ENCODE measurements at regions not wholly inside any gene's neighbourhood (a gene's known extent, or its start where the extent isn't known, plus 50 kb on each side); places are given as distances from the start of the nearest gene placed in this dataset.

DNA sequence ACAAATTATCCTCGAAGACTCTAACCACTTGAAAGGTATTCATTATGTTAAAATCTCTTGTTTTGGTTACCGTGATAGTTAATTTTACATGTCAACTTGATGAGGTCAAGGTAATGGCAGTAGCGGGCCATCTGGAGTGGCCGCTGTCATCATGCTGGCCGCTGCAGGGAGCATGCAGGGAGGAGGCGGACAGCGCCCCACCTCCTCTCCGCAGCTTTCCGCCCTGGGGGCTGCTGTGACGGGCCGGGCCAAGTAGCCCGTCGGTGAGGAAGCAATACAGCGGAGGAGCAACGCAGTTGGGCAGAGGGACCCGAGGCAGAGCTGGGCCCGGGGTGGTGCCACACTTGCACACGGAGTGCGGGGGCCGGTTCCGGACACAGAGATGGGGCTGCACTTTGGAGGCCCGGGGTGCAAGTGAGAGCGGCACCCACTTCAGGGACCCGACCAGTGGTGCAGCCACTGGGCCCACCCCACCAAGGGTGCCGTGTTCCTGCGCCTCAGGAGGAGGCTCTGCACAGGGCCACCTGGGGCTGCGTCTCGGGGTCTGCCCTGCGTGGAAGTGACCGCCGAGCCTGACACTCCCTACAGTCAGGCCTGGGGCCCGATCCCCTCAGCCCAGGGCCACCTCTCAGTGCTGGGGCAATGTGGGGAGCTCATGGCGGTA, 452.4 kb downstream of the LRATD1 start:
- TF ChIP-seq, protein P1, sequence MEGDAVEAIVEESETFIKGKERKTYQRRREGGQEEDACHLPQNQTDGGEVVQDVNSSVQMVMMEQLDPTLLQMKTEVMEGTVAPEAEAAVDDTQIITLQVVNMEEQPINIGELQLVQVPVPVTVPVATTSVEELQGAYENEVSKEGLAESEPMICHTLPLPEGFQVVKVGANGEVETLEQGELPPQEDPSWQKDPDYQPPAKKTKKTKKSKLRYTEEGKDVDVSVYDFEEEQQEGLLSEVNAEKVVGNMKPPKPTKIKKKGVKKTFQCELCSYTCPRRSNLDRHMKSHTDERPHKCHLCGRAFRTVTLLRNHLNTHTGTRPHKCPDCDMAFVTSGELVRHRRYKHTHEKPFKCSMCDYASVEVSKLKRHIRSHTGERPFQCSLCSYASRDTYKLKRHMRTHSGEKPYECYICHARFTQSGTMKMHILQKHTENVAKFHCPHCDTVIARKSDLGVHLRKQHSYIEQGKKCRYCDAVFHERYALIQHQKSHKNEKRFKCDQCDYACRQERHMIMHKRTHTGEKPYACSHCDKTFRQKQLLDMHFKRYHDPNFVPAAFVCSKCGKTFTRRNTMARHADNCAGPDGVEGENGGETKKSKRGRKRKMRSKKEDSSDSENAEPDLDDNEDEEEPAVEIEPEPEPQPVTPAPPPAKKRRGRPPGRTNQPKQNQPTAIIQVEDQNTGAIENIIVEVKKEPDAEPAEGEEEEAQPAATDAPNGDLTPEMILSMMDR (IDR thresholded peaks at IDR 0.05; ENCODE audit: control extremely low read depth, extremely low read depth, low read depth, missing control alignments): no peak
- POLR2A ChIA-PET: no interaction called here
- CTCF ChIA-PET: interaction anchor here (1.4 kb wide), 1 partner anchor 34 kb away, joined by 4 read pairs; no protein-coding TSS in a partner anchor
- DNase-seq (ENCODE audit: extremely low spot score): no peak

DNA sequence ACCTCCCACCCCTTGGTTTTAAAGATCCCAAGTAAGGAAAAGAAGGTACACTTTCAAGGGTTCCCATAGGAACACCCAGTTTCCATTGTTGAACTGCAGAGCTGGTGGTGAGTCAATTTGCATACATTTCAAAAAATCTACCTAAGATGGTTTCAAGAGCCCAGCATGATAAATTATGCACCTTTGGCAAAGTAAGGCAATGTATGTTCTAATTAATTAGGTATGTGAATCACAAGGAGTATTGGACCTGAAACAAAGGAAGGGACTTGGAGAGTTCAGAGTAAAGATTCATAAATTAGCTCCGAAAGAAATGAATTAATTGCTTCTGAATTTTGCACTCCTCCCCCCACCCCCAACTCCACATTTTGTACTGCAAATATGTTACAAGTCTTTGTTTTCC, 459.7 kb downstream of the LRATD1 start:
- ChIA-PET POLR2A (no interaction called here), CTCF (no interaction called here)
- TF ChIP-seq, protein P1 (IDR thresholded peaks at IDR 0.05; ENCODE audit: control extremely low read depth, extremely low read depth, low read depth, missing control alignments): no peak
- no peak for DNase-seq (ENCODE audit: extremely low spot score)

DNA sequence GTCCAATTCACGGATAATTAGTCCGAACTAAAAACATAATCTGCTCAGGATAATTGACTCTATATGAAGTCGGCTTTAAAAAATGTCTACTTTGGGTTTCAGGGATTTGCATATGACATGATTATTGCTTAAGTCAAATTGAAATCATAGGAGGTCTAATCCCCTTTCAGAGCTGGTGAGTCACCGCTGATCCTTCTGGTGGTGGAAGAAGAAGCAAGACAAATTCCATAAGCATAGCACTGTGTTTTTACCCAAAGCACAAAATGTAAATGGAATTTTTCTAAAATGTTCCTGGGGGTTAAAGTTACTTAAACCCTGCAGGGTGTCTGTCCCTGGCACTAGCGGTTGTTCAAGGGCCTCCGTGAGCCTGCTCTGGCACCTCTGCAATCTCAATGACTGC, 460.2 kb downstream of the LRATD1 start:
- CTCF ChIA-PET: no interaction called here
- POLR2A ChIA-PET: no interaction called here
- TF ChIP-seq, protein P1 (IDR thresholded peaks at IDR 0.05; ENCODE audit: control extremely low read depth, extremely low read depth, low read depth, missing control alignments): no peak
- DNase-seq (ENCODE audit: extremely low spot score): no peak

DNA sequence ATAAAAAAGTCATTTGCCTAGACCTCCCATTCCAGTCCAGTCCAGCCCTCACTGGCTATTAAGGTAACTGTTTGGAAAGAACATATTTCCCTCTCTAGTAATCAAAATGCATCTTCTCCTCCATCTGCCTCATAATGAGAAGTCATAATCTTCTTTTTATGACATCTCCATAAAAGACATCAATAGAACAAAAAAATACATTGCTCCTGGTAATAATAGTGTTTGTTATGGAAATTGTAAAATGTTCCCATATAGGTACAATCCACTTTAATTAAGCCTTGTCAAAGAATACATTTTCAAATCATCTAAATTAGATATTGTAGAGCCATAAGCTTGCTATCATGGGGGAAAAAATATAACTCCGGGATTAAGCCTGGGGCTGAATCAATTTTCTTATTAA, 461.6 kb downstream of the LRATD1 start:
- DNase-seq (ENCODE audit: extremely low spot score): no peak
- CTCF ChIA-PET: interaction anchor here (2.1 kb wide), 1 partner anchor 31 kb away, joined by 5 read pairs; no protein-coding TSS in a partner anchor
- TF ChIP-seq, protein P1 (IDR thresholded peaks at IDR 0.05; ENCODE audit: control extremely low read depth, extremely low read depth, low read depth, missing control alignments): no peak
- POLR2A ChIA-PET: no interaction called here

DNA sequence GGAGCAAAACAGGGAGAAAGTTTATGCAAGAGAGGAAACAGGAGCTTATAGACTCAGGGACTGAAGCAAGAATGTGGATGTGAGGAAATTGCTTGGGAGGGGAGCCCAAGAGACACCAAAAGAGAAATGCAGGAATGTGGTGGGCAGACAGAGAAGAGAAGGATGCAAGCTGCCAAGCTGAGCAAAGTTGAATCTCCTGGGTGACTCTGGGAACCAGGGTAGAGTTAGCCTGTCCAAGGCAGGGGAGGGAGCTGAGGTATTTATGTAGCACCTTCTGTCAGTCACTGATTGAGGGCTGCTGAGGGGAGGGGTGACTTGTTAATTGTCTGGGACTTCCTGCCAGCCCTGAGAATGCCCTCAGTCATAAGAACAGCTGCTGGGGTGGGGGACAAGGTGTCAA, 464.3 kb downstream of the NBAS start:
- TF ChIP-seq, protein P1 (IDR thresholded peaks at IDR 0.05; ENCODE audit: control extremely low read depth, extremely low read depth, low read depth, missing control alignments): no peak
- CTCF ChIA-PET: no interaction called here
- no peak for DNase-seq (ENCODE audit: extremely low spot score)
- POLR2A ChIA-PET: no interaction called here

DNA sequence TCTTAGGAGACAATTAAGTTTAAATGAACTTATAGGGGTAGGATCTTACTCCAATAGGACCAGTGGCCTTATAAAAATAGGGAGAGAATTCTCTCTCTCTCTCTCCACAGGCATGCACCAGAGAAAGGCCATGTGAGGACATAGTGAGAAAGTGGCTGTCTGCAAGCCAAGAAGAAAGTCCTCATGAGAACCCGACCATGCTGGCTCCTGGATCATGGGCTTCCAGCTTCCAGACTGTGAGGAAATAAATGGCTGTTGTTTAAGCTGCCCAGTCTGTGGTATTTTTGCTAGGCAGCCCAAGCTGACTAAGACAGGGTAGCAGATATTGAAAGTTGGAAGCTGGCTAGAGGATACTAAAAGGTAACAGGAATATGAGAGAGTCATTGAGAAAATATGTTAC, 454.0 kb downstream of the NBAS start:
- no peak for DNase-seq (ENCODE audit: extremely low spot score)
- POLR2A ChIA-PET: no interaction called here
- TF ChIP-seq, protein P1 (IDR thresholded peaks at IDR 0.05; ENCODE audit: control extremely low read depth, extremely low read depth, low read depth, missing control alignments): no peak
- CTCF ChIA-PET: interaction anchor here (0.8 kb wide), 1 partner anchor 8 kb away, joined by 3 read pairs; no protein-coding TSS in a partner anchor
